Umbilical cord (tissue), 1 donor: ENCODE measurements at regions not wholly inside any gene's neighbourhood (a gene's known extent, or its start where the extent isn't known, plus 50 kb on each side); places are given as distances from the start of the nearest gene placed in this dataset.

Experiments
- DNase-seq: peaks from one replicate; pipeline ENCODE4 v3.0.0-alpha.2; 2015; ENCODE audit warnings: low spot score

DNA sequence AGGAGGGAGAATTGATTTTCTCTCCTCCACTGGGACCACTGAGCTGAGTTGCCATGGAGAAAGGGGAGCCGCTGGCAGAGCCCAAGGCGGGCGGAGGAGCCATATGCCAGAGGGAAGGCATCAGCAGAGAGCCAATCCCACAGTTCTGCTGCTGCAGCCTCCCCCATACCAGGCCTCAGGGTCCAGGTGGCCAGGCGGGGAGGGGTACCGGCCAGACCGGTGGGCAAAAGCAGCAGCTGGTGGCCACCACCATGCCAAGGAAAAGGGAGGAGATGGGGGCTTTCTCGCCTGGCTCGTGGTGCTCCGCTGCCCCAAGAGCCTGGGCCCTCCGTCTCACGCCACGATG is 72.8 kb downstream of the PITPNM2 start:
- DNase-seq: no peak

DNA sequence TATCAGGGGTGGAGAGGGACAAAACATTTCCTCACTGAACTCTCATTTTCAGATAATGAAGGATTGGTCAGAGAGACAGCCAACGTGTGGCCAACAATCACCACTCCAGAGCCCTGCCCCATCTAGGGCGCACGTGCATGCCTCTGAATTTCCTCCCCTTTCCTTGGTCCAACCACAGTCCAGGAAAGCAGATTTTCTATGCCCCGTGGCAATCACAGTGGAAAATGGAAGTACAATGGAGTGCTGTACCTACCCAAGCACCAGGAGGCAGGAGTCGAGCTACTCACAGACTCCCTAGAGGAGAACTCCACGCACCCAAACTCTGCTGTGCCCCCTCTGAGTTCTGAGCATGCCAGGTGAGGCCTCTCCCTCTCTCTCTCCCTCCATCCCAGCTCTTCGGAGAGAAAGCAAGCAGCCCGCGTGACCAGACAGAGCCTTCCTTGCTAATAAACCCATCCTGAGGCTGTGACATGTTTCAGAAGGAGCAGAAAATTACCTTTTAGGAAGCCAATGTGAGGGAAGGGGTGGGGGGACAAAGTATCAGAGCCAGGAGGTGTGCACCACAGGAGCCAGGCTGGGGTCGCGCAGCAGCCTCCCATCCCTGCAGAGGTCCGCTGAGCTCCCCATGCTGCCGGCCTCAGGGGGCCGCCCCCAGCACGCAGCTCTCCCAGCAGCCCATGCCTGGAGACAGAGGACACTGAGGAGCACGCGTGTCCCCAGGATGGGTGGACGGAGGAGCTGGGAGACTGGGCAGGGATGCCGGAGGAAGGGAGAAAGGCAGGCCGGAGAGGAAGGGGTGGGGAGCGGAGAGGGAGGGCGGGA is 73.4 kb downstream of the PITPNM2 start:
- DNase-seq: no peak

DNA sequence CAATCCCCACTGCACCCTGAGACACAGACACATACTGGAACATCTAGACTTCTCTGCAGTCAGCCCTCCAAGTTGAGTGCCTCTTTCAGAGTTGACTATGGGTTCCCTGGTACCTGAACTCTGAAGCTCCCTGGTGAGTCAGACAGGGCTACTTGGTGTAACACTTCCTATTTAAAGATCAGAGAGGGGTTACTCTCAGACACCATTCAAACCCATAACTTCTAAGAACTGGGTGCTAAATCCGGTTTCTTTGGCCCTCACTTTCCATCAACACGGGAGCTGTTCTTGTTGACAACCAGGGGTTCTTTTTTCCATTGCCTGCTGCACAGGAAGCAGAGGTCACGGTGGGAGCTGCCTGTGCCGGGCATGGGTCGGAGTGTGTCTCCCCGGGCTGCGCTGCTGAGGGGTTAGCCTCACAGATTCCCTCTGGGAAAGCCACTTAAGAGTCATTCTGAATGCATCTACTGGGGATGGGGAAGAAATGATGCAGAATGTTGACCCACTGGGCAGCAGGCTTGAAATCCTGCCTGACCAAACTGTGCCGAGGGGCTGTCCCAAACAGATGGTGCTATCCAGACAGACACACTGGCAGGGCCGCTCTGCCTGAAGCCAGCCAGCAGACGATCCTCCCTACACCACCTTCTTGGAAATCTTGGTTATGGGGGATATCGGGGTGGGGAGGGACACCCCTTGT is 74.1 kb downstream of the PITPNM2 start:
- DNase-seq: no peak

DNA sequence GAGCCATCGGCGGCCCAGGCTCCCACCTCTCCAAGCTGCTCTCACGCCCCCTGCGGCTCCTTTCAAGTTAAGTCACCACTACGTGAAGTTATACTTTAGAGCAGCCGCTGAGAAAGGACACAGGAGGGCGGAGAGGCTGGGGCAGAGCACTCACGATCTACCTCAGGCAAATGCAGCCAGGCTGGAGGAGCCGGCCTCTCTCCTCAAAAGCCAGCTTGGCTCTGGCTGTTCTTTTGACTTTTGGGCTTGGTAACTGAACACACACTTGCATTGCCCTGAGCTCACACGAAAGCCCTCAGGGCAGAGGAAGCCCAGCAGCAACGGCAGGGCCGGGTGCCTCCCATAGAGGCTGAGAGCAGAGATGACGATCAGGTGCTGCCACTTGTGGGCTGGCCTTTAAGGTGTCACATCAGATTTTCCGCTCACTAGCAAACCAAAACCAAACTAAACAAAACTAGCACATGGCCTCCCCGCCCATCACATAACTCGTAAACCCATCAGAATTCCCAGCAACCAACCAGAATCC is 75.2 kb downstream of the PITPNM2 start:
- peak; percentile 71 for DNase-seq

DNA sequence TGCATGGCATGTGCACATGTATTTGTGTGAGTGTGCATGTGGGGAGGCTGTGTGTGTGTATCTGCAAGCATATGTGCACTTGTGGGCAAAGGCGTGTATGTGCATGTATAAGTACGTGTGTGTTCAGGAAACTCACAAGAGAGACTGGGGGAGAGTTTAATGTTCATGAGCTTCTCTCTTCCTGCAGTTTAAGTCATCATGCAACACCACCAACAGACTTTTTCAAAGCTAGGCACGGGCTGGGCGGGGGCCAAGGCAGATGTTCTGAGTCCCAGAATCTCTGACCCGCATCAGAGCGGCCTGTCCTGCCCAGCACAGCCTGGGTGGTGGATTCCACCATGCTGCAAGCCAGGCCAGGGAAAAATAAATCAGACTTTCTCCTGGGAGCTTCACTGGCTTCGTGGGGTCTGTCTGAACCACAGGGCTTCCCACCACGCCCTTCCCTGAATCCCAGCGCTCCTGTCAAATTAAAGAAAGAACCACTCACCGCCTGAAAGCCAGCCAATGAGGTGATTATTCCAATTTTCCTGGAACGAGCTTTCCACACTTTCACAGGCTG is 75.7 kb downstream of the PITPNM2 start:
- DNase-seq: peak; percentile 73

DNA sequence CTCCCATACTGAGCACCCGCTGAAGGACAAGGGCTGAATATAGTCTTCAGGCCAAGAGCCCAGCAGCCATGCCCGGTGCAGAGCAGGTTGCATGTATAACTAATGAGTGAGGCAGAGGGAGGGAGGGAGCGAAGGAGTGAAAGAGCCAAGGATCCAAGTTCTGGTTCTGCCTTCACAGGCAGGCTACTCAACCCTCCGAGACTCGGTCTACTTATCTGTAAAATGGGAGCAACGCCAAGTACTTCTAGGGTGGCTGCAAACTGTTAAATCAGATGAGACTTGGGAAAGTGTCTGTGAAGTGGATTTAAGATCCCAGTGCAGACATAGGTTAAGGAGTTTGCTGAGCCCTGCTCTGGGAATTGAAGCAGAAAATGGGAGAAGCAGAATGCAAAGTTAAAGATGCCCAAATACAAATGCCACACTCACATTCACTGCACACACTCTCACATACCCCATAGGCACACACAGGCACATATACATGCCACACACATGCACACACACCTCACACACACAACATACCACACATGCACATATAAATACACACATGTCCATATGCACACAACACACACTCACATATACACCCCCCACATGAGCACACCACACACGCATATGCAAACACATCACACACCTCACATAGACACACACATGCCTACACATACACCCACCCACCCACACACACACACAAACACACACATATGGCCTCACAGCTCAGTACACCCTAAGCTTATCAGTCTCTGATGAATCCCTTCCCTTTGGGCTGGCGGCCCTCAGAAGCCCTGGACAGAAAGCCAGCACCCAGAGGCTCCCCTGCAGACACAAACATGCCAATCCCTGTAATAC is 76.7 kb downstream of the PITPNM2 start:
- no peak for DNase-seq

DNA sequence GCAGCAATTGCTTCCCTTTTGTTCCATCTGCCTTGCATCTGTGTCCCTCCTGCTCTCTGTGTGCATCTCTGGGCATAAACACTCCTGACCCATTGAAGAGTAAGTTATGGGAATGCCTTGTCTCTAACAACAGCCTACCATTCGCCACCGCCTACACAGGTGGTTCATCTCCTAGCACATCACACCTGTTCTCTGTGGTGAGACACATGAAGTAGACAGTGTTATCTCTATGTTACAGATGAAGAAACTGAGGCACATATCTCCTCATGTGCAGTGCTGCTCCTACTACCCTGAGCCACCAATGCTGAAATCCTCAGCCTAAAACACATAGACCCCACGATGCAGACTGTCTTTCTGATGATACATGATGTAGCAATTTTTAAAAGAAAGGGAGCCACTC is 77.6 kb downstream of the PITPNM2 start:
- DNase-seq: no peak

DNA sequence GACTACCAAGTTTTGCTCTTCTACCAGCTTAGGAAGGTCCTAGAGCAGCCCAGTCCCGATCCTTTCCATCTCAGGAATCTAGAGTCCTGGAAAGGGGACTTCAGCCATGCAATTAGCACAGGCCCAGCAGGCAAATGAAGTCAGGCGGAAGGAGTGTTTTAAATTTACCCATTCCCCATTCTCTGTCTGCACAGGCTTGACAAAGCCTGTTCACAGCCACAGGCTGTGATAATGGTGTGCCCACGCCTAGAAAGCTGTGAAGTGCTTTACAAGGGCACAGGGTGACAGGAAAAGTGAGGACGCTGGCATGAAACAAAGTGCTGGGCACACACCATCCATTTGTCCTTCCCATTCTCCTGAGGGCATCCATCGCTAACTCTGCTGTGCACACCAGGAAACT is 79.0 kb downstream of the PITPNM2 start:
- DNase-seq: no peak

DNA sequence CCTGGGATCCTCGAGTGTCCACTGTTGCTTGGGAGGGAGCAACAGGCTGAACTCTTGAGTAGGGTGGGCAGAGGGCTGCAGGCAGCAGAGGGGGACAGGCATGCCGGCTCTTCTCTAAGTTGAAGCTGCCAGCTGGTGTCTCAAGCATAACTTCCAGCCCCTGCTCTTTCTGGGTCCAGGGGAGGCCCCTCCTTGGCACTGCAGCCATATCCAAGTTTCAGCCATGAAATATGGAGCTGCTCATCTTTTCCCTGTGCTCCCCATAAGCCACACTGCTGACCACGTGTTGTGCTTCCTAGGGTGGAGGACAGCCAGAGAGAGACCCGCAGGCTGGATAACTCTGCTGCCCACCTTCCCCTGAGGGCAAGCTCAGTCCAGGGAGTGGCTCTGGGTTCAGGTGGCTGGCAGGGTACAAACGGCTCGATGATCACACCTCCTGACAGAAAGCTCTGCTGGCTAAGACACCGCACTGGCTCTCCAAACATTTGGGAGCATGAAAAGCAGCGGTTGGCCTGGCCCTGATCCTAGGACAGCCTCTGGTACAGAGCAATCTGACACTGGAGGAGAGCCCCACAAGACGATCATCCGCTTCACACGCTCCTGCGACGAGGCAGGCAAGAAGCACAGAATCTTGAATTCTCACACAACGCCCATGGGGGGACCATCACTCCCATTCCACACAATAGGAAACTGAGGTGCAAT is 79.6 kb downstream of the PITPNM2 start:
- DNase-seq: peak; percentile 41

DNA sequence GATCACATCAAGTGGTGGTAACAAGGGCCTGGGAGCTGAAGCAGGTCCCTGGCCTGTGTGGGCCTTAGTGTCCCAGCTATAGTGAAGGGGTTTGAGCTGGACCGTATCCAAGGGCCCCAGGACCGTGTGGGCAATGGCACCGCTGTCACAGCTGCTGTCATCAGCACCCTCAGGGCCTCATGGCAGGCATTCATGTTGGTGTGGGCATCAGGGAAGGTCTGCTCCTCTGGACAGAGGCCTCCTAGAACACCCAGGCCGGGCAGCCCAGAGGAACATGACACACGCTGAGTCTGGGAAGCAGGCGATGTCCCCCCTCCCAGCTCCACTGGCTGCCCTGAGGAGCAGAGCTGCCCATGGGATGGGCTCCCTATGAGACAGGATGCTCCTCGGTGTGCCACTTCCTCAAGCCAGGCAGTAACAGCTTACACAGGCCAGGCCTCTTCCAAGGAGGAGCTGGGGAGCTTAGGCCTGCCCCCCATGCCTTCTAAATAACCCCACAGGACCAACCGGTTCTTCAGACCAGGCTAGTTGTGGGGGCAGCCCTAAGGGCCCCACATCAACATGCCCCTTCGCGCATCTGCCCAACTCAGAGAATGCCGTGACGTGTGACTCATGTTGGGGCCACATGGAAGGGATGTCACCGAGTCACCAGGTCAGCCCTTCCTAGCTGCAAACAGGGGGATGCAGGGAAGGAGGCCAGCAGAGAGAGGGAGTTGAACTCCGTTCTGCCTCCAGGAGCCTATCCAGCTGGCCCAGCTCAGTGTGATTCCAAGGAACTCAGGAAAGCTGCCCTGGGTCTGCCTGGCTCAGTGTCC is 80.4 kb downstream of the PITPNM2 start:
- peak; percentile 77 for DNase-seq

DNA sequence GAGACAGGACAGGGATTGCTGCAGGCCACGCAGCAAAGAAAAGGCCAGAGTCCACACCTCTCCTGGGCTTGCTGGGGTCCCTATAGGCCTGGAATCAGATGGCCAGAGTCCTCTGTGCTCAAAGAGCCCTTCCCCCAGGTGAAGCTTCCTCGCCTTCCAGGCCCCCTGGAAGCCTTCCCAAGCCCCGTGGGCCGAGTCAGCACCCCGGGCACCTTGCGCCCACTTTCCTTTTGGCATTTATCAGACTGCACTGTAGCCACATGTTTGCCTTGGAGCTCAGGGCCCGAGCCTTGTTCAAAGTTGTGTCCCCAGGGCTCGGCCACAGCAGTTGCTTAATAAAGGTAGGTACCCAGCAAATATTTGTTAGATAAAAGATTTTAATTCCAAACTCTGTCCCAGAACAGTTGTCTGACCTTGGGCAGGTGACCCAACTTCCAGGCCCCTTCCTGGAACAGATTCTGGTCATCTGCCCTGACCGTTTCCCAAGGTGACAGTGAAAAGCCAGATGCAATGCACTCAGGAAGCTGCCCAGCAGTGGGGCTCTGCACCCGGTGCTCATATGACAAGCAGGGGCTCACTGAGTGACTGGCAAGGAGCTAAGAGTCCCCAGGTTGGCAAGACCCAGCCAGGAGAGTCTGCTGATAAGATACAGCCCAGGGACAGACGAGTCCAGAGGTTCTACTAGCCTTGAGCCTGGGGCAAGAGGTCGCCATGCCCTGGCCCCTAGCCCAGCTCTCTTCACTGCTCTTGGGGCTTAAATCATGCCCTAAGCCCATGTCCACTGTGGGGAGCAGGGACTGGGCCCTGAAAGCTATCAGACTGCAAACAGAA is 81.2 kb downstream of the PITPNM2 start:
- no peak for DNase-seq

DNA sequence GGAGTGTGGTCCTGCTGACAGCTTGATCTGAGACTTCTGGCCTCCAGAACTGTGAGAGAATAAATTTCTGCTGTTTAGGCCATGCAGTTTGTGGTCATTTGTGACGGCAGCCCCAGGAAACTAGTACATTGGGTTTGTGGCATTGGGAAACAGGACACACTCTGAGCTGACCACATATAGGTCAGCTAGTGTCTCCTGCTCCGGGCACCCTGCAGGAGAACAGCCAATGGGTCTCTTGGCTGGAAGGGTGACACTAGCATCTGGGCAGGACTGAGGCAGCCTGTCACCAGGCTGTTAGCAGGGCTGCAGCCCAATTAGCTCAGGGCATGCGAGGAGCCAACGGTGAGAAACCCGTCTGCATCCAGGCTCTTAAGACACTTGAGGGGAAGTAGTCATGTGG is 83.2 kb downstream of the PITPNM2 start:
- no peak for DNase-seq

DNA sequence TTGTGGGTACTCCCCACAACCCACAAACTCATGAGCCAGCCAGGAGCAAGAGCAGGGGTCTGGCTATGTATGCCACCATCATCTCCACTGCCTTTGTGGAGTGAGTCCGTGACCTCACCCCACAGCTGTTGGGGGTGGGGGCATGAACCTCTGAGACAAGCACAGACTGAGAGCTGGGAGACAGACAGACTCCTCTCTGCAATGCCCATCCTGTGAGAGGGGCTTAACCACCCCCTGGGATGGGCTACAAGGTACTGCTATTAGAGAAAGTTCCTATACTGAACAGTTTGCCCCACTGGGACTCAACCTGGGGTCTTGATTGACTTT is 84.5 kb downstream of the PITPNM2 start:
- DNase-seq: no peak

DNA sequence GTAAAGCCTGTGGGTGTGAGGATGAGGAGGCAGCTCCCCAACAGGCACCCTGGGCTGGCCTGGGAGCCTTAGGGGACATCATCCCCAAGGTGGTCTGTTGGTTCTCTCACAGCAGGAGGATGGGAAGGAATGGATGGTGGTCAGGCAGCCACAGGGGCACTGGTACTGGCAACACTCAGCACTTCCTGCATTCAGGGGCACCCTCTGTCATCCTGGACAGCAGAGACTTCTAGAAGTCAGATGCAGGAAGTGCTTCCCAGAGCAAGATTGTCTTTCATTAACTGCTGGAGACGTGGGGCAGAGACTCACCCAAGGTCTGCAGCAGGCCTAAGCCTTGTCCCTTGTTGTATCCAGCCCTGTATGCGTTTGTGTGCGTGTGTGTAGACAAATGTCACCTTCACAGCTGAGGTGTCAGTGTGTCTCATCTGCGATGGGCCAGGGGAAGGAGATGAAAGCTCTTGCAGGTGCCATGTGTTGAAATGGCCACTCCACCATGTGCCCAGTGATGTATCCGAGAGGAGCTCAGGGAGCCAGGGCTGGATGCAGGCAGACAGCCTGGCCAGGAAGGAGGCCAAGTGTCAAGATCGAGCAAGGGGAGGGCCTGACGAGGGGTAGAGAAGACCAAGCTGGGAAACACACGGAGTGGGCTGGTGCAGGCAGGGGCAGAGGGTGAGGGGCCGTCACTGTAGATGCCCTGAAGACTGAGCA is 85.1 kb downstream of the PITPNM2 start:
- DNase-seq: no peak

DNA sequence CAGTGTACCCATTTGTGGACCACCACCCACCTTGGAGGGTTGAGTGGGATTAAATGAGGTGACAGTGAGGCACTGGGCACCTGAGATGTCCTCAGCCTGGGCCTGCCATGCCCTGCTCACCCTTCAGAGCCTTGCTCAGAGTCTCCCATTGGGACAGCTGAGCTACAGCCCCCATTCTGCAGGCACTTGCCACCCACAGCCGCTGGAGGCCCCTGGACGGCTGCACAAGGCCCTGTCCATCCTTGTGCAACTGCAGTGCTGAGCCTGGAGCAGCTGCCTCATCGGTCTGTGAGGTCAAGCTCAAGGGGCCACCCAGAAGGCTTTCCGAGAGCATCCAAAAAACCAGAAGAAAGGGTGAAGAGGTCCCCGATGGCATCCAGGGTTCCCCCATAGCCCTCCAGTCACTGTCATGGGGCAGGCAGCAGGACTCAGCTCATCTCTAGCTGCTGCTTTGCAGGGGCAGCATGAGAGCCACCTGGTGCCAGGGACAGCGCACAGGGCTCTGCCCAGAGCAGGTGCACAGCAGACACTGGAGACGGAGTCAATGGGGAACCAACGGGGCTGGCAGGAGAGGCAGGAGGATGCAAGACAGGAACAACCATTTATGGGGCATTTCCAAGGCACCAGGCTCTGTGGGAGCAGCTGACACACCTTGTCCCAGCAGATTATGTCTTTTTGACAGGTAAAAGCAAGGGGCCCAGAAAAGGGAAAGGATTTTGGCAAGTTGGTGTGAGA is 84.6 kb downstream of the ARL6IP4 start:
- DNase-seq: no peak

DNA sequence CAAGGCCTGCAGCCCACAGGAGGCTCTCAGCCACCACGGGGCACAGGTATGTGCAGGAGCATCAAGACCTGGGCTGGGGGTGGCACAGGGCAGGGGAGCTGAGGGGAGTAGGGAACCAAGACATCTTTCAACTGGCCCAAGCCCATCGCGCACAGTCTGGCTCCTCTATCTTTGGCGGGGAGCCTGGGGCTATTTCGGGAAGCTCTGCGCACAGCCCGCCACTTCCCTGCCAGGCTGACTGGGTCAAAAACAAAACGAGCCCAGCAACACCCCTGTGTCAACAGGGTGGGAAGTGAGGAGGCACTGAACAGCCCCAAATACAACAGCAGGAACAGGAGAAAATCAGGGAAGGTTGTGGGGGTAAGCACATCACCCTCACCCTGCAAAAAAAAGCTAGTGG is 83.9 kb downstream of the ARL6IP4 start:
- no peak for DNase-seq

DNA sequence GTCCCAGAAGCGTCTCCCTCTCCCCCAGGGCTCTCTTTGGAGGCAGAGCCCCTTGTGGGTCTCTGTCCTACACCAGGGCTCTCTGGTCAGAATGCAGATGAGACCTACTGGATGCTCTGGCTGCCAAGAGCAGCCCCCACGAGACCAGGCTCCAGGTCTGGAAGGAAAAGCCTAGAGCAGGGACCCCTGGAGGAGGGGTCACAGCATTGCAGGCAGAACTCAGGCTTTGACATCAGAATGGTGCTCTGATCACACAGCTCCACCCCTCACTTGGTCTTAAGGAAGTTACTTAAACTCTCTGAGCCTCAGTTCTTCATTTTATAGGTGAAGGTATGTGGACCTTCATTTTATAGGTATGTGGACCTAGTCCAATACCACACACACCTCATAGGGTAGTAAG is 83.1 kb downstream of the ARL6IP4 start:
- no peak for DNase-seq
